ENCODE measurements at regions not wholly inside any gene's neighbourhood (a gene's known extent, or its start where the extent isn't known, plus 50 kb on each side); places are given as distances from the start of the nearest gene placed in this dataset.

GRCh38 chr2:41364842-41365241 lies 683.0 kb upstream of the PKDCC start:
- no peaks in the 10 kb centered on the region for H3K79me2 ChIP-seq (ENCODE audit: control insufficient read depth, insufficient read depth, low read length)
- H3K4me1 ChIP-seq (ENCODE audit: control insufficient read depth, extremely low read depth, insufficient read depth, low read length), result no peaks in the 10 kb centered on the region
- no peaks in the 10 kb centered on the region for H3K9me3 ChIP-seq (ENCODE audit: control insufficient read depth, insufficient read depth, low read depth, low read length)
- H4K20me1 ChIP-seq (ENCODE audit: control insufficient read depth, extremely low read depth, insufficient read depth, low read length), result no peaks in the 10 kb centered on the region
- no peaks in the 10 kb centered on the region for H3K27me3 ChIP-seq (ENCODE audit: control insufficient read depth, insufficient read depth, low read length)
- no peak overlapping the region for H3K4me2 ChIP-seq (ENCODE audit: extremely low read depth, insufficient read depth, low read length)
- no peak for TF ChIP-seq EZH2 (IDR thresholded peaks at IDR 0.05; ENCODE audit: low read length, missing control alignments)
- no peak for TF ChIP-seq CTCF (conservative IDR thresholded peaks at IDR 0.05 in 1 of 2, IDR thresholded peaks at IDR 0.05 in 1 of 2; ENCODE audit: low read depth in 1 of 2, low read length in 2 of 2)
- H3K4me3 ChIP-seq (replicated peaks in 1 of 4; ENCODE audit: control extremely low read depth in 1 of 4, insufficient read depth in 1 of 4, low read depth in 3 of 4, low read length in 4 of 4), result no peak overlapping the region
- no peak overlapping the region for H3K27ac ChIP-seq (ENCODE audit: insufficient read depth, low read length)
- no peak overlapping the region for H2AFZ ChIP-seq (ENCODE audit: low read length)
- no peak for DNase-seq (ENCODE audit: low read depth in 2 of 2)
- H3K9ac ChIP-seq (ENCODE audit: insufficient read depth, low read length), result no peak overlapping the region
- no peaks in the 10 kb centered on the region for H3K36me3 ChIP-seq (ENCODE audit: control insufficient read depth, insufficient read depth, low read length)

GRCh38 chr2:41375901-41376300 lies 671.9 kb upstream of the PKDCC start:
- H3K4me1 ChIP-seq (ENCODE audit: control insufficient read depth, extremely low read depth, insufficient read depth, low read length), result no peaks in the 10 kb centered on the region
- H3K27ac ChIP-seq (ENCODE audit: insufficient read depth, low read length), result no peak overlapping the region
- H3K4me2 ChIP-seq (ENCODE audit: extremely low read depth, insufficient read depth, low read length), result no peak overlapping the region
- H3K4me3 ChIP-seq (replicated peaks in 1 of 4; ENCODE audit: control extremely low read depth in 1 of 4, insufficient read depth in 1 of 4, low read depth in 3 of 4, low read length in 4 of 4), result no peak overlapping the region
- no peaks in the 10 kb centered on the region for H3K79me2 ChIP-seq (ENCODE audit: control insufficient read depth, insufficient read depth, low read length)
- no peak overlapping the region for H2AFZ ChIP-seq (ENCODE audit: low read length)
- no peak for TF ChIP-seq EZH2 (IDR thresholded peaks at IDR 0.05; ENCODE audit: low read length, missing control alignments)
- TF ChIP-seq CTCF (conservative IDR thresholded peaks at IDR 0.05 in 1 of 2, IDR thresholded peaks at IDR 0.05 in 1 of 2; ENCODE audit: low read depth in 1 of 2, low read length in 2 of 2), result no peak
- H3K9me3 ChIP-seq (ENCODE audit: control insufficient read depth, insufficient read depth, low read depth, low read length), result no peaks in the 10 kb centered on the region
- H3K9ac ChIP-seq (ENCODE audit: insufficient read depth, low read length), result no peak overlapping the region
- no peaks in the 10 kb centered on the region for H4K20me1 ChIP-seq (ENCODE audit: control insufficient read depth, extremely low read depth, insufficient read depth, low read length)
- H3K27me3 ChIP-seq (ENCODE audit: control insufficient read depth, insufficient read depth, low read length), result no peaks in the 10 kb centered on the region
- no peaks in the 10 kb centered on the region for H3K36me3 ChIP-seq (ENCODE audit: control insufficient read depth, insufficient read depth, low read length)
- no peak for DNase-seq (ENCODE audit: low read depth in 2 of 2)

- DNase-seq (ENCODE audit: low read depth in 2 of 2), result no peak
- no peaks in the 10 kb centered on the region for H3K27me3 ChIP-seq (ENCODE audit: control insufficient read depth, insufficient read depth, low read length)
- H3K36me3 ChIP-seq (ENCODE audit: control insufficient read depth, insufficient read depth, low read length), result no peaks in the 10 kb centered on the region
- H3K4me1 ChIP-seq (ENCODE audit: control insufficient read depth, extremely low read depth, insufficient read depth, low read length), result no peaks in the 10 kb centered on the region
- no peak overlapping the region for H3K9ac ChIP-seq (ENCODE audit: insufficient read depth, low read length)
- H3K4me3 ChIP-seq (replicated peaks in 1 of 4; ENCODE audit: control extremely low read depth in 1 of 4, insufficient read depth in 1 of 4, low read depth in 3 of 4, low read length in 4 of 4), result no peak overlapping the region
- no peak overlapping the region for H2AFZ ChIP-seq (ENCODE audit: low read length)
- no peaks in the 10 kb centered on the region for H3K9me3 ChIP-seq (ENCODE audit: control insufficient read depth, insufficient read depth, low read depth, low read length)
- no peak overlapping the region for H3K27ac ChIP-seq (ENCODE audit: insufficient read depth, low read length)
- H3K4me2 ChIP-seq (ENCODE audit: extremely low read depth, insufficient read depth, low read length), result no peak overlapping the region
- no peaks in the 10 kb centered on the region for H4K20me1 ChIP-seq (ENCODE audit: control insufficient read depth, extremely low read depth, insufficient read depth, low read length)
- H3K79me2 ChIP-seq (ENCODE audit: control insufficient read depth, insufficient read depth, low read length), result no peaks in the 10 kb centered on the region
- TF ChIP-seq CTCF (conservative IDR thresholded peaks at IDR 0.05 in 1 of 2, IDR thresholded peaks at IDR 0.05 in 1 of 2; ENCODE audit: low read depth in 1 of 2, low read length in 2 of 2), result no peak
- no peak for TF ChIP-seq EZH2 (IDR thresholded peaks at IDR 0.05; ENCODE audit: low read length, missing control alignments)
Measured at GRCh38 chr2:41377837-41378236, 670.0 kb upstream of the PKDCC start.

Data from fibroblast of lung (primary cell).